ENCODE measurements at regions not wholly inside any gene's neighbourhood (a gene's known extent, or its start where the extent isn't known, plus 50 kb on each side); places are given as distances from the start of the nearest gene placed in this dataset.

DNA sequence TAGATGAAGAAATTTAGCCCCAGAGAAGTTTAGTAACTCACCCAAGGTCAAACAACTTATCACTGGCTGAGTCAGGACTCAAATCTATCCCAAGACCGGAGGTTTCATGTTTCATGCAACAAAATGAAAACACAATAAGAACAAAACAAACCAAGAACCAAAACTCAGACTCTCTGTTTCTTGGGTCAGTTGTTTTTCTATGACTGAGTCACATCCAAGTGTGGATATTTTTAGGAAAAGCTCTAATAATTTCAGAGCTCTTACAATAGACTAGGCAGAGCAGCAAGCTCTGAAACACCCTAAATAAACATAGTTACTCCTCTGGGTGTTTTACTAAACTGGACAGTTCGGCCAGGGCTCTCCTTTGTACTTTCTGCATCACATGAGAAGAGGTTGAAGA lies 87.6 kb upstream of the PRB2 start:
- no peak overlapping the region for H3K27ac ChIP-seq (ENCODE audit: insufficient read length, low read depth, low read length)
- no peak overlapping the region for H2AFZ ChIP-seq (ENCODE audit: low read length)
- no peak overlapping the region for H3K18ac ChIP-seq (ENCODE audit: insufficient read length, low read depth, low read length)
- H2AK5ac ChIP-seq (ENCODE audit: insufficient read length, low read length), result no peak overlapping the region
- no CpG with 5 or more reads among the region's 2 CpGs for WGBS (ENCODE audit: extremely low coverage, insufficient read length, low lambda C conversion rate)
- TF ChIP-seq, protein P1, sequence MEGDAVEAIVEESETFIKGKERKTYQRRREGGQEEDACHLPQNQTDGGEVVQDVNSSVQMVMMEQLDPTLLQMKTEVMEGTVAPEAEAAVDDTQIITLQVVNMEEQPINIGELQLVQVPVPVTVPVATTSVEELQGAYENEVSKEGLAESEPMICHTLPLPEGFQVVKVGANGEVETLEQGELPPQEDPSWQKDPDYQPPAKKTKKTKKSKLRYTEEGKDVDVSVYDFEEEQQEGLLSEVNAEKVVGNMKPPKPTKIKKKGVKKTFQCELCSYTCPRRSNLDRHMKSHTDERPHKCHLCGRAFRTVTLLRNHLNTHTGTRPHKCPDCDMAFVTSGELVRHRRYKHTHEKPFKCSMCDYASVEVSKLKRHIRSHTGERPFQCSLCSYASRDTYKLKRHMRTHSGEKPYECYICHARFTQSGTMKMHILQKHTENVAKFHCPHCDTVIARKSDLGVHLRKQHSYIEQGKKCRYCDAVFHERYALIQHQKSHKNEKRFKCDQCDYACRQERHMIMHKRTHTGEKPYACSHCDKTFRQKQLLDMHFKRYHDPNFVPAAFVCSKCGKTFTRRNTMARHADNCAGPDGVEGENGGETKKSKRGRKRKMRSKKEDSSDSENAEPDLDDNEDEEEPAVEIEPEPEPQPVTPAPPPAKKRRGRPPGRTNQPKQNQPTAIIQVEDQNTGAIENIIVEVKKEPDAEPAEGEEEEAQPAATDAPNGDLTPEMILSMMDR (conservative IDR thresholded peaks at IDR 0.05), result no peak
- H3K23me2 ChIP-seq (ENCODE audit: insufficient read length, low read depth, low read length, poor library complexity, severe bottlenecking), result peaks cover 2% of the 10 kb centered on the region
- no peak overlapping the region for H3K23ac ChIP-seq (ENCODE audit: insufficient read length, low read depth, low read length)
- no peak overlapping the region for H2BK12ac ChIP-seq (ENCODE audit: insufficient read length, low read depth, low read length)
- Mint-ChIP-seq H3K9me3 (no peaks in the 10 kb centered on the region; a peak in 1 of 5 replicates), H3K27me3 (ENCODE audit: low read depth) (no peaks in the 10 kb centered on the region), H3K27ac (no peak overlapping the region; a peak in 1 of 7 replicates), H3K4me1 (peaks cover 5 to 13% of the 10 kb centered on the region in 2 experiments), H3K4me3 (no peak overlapping the region), H3K36me3 (ENCODE audit: insufficient read depth in 1 of 3, low read depth in 3 of 3) (no peaks in the 10 kb centered on the region)
- H2BK20ac ChIP-seq (ENCODE audit: low read depth, low read length, poor library complexity, severe bottlenecking), result no peak overlapping the region
- H3T11ph ChIP-seq (ENCODE audit: low read length), result no peak overlapping the region
- H3K14ac ChIP-seq (ENCODE audit: insufficient read depth, low read length), result no peak overlapping the region
- H3K9me3 ChIP-seq (ENCODE audit: control insufficient read depth, low read depth, low read length), result no peaks in the 10 kb centered on the region
- no peak overlapping the region for H3K56ac ChIP-seq (ENCODE audit: insufficient read length, low read depth, low read length)
- no peaks in the 10 kb centered on the region for H3K79me2 ChIP-seq (ENCODE audit: insufficient read depth, low read length)
- no peaks in the 10 kb centered on the region; the same call in 1 of the 2 replicates for H3K27me3 ChIP-seq (ENCODE audit: insufficient read depth, low read length)
- DNase-seq, result no peak
- H3K4me1 ChIP-seq (ENCODE audit: insufficient read depth, low read length), result 0 out of 2 replicates have a peak, but pooled peaks cover 2% of the 10 kb centered on the region
- no peak overlapping the region for H3K4ac ChIP-seq (ENCODE audit: low read depth, low read length)
- H3K79me1 ChIP-seq (ENCODE audit: insufficient read depth, low read depth, low read length, poor library complexity, severe bottlenecking), result no peaks in the 10 kb centered on the region
- H4K91ac ChIP-seq (ENCODE audit: insufficient read length, low read depth, low read length), result no peak overlapping the region
- no peak overlapping the region for H2BK15ac ChIP-seq (ENCODE audit: low read depth, low read length)
- H4K20me1 ChIP-seq (ENCODE audit: control insufficient read depth, insufficient read depth, insufficient read length), result no peaks in the 10 kb centered on the region
- H3K4me2 ChIP-seq (ENCODE audit: insufficient read depth, insufficient read length, low read length), result no peak overlapping the region
- no peak overlapping the region for H4K5ac ChIP-seq (ENCODE audit: insufficient read length, low read depth, low read length)
- no peak overlapping the region for H3K9ac ChIP-seq (ENCODE audit: extremely low read depth, insufficient read length, low read length)
- no peak overlapping the region for H2BK120ac ChIP-seq (ENCODE audit: low read depth, low read length, poor library complexity, severe bottlenecking)
- H4K8ac ChIP-seq (replicated peaks; ENCODE audit: insufficient read length, low read depth, low read length), result no peak overlapping the region
- H2BK5ac ChIP-seq (ENCODE audit: insufficient read length, low read length), result no peak overlapping the region
